RKO (cell line): ENCODE measurements at regions not wholly inside any gene's neighbourhood (a gene's known extent, or its start where the extent isn't known, plus 50 kb on each side); places are given as distances from the start of the nearest gene placed in this dataset.
"Not testable (repeated sequence)": the region's sequence is repeated elsewhere in the genome, so short reads cannot be mapped to it uniquely, and the experiment has no call there.

ENCODE experiments used
- DNase-seq: peaks from one replicate; pipeline ENCODE4 v3.0.0-alpha.2; 2016; ENCODE audit warnings: low spot score

DNA sequence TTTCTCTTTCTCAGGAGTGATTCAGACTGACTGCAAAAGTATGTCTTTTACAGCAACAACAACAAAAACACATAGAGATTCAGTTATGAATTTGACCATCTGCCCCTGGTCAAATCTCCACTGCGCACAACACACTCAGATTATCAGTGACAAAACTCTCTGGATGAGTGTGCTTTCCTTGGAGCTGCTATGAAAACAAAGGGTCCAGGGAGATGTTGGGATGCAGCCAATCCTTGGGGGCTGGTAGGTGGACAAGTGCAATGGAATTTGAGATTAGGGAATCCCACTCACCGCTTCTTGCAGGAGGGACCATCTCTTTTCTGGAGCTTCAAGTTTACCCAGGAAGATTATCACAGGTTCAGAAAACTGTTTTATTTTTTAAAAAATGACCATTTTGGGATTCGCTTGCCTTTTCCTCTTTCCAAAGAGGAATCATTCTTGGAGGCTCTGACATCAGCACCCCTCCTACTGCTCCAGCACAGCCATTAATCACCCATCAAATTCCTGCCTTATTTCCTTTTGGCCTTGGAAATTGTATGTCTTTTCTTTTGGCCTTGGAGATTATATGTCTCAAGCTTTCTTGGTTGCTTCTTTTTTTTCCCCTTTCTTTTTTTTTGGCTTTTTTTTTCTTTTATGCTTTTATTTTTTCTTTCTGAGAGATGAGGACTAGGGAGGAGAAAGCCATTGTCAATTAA lies 311.8 kb downstream of the TSHZ3 start:
- DNase-seq, result no peak

GRCh38 chr19:31031455-31031854 lies 317.8 kb downstream of the TSHZ3 start:
- not testable (repeated sequence) for DNase-seq

DNA sequence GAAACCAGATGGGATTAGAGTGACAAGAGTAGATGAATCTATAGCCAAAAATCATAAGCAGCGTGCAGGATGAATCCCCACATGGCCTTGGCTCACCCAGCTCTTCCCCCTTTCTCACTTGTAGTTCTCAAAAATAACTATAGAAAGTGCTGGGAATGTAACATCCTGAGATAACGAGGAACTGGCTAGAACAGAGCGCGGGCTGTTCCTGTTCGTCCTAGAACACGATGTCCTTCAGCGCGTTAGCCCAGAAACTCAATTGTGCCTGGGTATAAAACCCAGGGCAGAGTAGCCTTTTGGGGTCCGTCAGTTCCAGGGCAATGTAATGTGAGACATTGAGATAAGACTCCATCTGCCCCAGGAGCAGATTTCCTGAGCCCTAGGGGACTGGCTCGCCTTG lies 326.2 kb downstream of the TSHZ3 start:
- no peak for DNase-seq

- DNase-seq, result no peak
Measured at GRCh38 chr19:31018936-31019335, 330.3 kb downstream of the TSHZ3 start.

- no peak for DNase-seq
Measured at GRCh38 chr19:31015778-31016177, 333.5 kb downstream of the TSHZ3 start.

DNA sequence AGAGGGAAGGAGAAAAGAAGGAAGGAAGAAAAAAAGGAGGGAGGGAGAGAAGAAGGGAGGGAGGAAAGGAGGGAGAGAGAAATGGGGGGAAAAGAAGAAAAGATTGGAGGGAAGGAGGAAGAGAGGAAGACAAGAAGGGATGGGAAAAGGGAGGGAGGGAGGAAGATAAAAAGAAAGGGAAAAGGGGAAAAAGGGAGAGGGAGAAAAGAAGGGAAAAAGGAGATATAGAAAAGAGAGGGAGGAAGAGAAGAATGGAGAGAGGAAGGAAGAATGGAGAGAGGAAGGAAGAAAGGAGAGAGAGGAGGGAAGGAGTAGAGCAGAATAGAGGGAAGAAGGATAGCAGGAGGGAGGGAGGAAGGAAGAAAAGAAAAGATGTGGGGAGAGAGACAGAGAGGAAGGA lies 334.6 kb downstream of the TSHZ3 start:
- no peak for DNase-seq

DNA sequence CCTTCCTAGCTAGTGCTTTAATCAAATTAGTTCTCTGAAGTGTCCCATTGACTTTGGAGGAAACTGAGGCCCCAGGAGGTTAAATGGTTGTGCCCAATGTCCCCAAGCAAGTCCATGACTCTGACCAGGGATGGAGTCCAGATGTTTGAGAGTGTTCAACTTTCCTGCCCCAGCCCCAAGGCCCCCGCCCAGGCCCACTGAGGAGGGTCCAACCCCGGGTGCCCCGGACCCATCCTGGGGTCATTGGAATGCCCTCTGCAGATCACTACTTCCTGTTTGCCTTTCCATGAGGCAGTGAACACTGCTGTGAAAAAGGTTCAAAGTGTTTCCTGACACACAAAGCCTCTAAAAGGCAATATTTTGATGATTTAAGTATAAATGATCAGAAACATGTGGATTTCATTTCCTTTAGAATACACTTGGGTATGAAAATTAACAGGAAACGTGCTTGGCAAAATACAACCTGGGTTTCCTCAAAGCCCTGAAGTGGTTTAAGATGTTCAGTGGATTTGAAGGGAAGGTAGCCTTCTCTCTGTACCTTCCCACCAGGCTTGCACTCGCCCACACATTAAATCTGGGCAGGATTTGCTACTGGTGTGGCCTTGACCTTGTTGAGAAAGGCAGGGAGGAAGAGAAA lies 335.7 kb downstream of the TSHZ3 start:
- DNase-seq, result no peak

DNA sequence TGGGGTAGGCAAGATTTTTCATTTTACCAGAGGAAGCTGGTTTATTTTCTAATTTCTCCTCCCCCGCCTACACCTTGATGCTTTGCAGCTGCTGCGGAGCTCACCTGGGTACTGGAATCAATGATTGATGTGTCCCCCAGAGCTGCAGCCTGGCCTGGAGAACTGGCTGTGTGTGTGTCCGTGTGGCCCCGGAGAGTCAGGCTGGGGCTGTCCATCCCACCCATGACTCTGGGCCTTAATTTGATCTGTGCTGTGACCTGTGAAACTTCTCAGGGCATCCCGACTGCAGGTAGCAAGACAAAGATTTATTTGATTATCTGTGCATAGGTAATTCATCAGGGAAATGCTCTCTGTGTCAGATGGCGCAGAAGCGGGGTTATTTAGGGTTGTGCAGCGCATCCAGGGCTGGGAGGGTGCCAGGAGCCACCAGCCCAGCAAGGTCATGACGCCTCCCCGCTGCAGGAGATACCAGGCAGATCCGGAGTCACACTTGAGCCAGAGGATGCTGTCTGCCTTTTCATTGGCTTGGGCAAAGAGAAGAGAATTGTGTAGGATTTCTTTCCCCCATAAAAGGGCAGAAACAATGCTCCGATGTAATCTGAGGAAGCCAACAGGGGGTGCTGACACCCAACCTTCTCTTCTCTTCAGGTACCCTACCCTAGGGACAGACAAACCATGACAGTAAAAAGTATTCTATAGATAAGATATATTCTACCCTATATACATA lies 346.6 kb downstream of the TSHZ3 start:
- DNase-seq, result no peak

- no peak for DNase-seq
Measured at GRCh38 chr19:31001991-31002390, 347.2 kb downstream of the TSHZ3 start.

GRCh38 chr19:31000913-31001312 lies 348.3 kb downstream of the TSHZ3 start:
- DNase-seq, result no peak

DNA sequence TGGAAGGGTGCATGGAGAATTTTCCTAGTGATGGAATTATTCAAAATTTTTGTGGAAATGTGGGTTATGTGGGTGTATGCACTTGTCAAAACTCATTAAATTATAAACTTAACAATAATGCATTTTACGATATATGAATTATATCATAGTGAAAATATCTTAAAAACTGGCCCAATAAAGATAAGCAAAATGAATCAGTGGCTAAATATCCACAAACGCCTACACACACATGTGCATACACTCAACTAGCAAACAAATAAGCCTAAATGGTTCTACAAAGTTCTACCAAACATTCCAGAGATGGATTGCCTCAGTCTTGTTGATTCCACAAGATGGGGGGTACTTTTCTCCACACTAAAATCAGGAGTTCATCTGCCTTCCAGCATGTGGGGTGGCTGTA lies 349.5 kb downstream of the TSHZ3 start:
- DNase-seq, result no peak

- DNase-seq, result no peak
Measured at GRCh38 chr19:30997222-30997621, 352.0 kb downstream of the TSHZ3 start.

GRCh38 chr19:30978639-30979038 lies 370.6 kb downstream of the TSHZ3 start:
- no peak for DNase-seq

- DNase-seq, result no peak
Measured at GRCh38 chr19:30969591-30969990, 379.6 kb downstream of the TSHZ3 start.

DNA sequence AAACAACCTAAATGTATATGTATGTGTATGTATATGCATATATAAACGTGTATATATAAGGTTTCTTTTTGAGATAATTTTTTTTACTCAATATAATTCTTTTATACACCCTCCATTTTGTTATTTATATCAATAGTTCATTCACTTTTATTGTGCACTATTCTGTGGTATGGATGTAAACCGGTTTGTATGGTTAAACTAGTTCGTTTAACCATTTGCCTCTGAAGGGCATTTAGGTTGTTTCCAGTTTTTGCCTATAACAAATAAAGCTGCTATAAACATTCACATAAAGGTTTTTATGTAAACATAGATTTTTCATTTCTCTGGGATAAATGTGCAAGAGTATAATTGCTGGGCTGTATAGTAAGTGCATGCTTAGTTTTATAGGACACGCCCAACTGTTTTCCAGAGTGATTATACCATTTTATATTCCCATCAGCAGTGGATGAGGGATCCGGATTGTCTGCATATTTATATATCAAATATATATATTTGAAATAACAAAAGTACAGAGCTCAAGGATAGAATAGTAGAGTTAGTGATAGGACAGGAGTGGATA lies 380.3 kb downstream of the TSHZ3 start:
- DNase-seq, result no peak

DNA sequence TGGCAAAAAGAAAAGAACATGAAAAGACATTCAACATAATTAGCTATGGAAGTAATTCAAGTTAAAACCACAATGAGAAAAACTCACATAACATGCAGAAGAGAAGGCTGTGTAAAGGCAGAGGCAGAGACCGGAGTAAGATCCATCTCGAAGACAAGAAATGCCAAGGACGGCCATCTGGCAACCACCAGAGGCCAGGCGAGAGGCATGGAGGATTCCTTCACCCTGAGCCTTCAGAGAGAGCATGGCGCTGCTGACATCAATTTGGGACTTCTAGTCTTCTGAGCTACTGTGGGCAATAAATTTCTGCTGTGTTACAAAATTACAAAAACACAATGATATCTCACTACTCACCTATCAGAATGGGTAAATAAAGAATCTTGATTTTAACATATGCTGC lies 381.0 kb downstream of the TSHZ3 start:
- no peak for DNase-seq

DNA sequence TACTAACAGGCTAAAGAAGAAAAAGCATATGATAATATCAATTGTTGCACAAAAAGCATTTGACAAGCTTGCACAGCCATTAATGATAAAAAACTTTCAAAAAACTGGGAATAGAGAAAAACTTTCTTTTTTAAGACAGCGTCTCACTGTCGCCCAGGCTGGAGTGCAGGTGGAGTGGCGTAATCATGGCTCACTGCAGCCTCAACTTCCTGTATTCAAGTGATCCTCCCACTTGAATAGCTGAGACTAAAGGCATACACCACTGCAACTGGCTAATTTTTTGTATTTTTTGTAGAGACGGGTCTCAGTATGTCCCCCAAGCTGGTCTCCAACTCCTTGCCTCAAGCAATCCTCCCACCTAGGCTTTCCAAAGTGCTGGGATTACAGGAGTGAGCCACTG lies 382.8 kb downstream of the TSHZ3 start:
- DNase-seq, result no peak

DNA sequence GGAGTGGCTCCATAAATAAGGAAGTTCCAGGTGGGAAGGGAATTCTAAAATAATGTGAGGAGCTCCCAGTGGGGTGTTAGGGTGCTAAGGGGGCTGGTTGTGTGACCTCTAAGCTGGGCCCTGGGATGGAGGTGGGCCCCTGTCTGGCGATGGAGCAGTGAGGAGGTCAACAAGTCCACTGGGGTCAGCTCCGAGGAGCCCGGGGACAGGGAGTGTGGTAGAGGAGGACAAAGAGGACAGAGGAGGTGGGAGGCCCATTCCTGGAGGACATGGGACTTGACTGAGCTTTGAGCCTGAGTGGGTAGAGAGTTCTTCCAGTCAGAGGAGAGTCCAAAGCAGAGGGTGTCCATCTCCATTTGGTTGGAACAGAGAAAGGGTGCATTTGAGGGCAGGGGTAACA lies 390.2 kb downstream of the TSHZ3 start:
- DNase-seq, result no peak

GRCh38 chr19:30955112-30956104 lies 393.8 kb downstream of the TSHZ3 start:
- no peak for DNase-seq

DNA sequence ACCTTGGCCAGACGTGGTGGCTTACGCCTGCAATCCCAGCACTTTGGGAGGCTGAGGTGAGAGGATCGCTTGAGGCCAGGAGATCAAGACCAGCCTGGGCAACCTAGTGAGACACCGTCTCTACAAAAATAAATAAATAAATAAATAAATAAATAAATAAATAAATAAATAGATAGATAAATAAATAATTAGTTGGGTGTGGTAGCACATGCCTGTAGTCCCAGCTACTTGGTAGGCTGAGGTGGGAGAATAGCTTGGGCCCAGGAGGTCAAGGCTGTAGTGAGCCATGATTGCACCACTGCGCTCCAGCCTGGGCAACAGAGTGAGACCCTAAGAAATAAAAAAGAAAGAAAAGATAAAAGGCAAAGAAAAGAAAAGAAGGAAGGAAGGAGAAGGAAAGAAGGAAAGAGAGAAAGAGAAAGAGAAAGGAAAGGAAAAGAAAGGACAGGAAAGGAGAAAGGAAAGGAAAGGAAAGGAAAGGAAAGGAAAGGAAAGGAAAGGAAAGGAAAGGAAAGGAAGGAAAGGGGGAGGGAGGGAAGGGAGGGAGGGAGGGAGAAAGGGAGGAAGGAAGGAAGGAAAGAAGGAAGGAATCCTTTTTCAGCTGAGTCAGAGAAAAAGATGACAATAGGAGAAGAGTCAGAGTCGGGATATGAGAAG lies 404.8 kb downstream of the TSHZ3 start:
- not testable (repeated sequence) for DNase-seq
